Breast epithelium (tissue), 3 donors: ENCODE measurements at regions not wholly inside any gene's neighbourhood (a gene's known extent, or its start where the extent isn't known, plus 50 kb on each side); places are given as distances from the start of the nearest gene placed in this dataset.

Experiments used
- POLR2A ChIP-seq: fragments of 450-650 bp; IDR thresholded peaks from one replicate; pipeline ENCODE4 v1.6.1; 2016; ENCODE audit warnings: antibody characterized with exemption, mild to moderate bottlenecking, moderate library complexity
- TF ChIP-seq, protein P1 (sequence below), 3 donors: fragments of 450-650 bp; IDR thresholded peaks; one replicate each; pipeline ENCODE4 v1.5.1; 2016 to 2017; ENCODE audit warnings: antibody characterized with exemption in 3 of 3, mild to moderate bottlenecking in 3 of 3, moderate library complexity in 3 of 3

DNA sequence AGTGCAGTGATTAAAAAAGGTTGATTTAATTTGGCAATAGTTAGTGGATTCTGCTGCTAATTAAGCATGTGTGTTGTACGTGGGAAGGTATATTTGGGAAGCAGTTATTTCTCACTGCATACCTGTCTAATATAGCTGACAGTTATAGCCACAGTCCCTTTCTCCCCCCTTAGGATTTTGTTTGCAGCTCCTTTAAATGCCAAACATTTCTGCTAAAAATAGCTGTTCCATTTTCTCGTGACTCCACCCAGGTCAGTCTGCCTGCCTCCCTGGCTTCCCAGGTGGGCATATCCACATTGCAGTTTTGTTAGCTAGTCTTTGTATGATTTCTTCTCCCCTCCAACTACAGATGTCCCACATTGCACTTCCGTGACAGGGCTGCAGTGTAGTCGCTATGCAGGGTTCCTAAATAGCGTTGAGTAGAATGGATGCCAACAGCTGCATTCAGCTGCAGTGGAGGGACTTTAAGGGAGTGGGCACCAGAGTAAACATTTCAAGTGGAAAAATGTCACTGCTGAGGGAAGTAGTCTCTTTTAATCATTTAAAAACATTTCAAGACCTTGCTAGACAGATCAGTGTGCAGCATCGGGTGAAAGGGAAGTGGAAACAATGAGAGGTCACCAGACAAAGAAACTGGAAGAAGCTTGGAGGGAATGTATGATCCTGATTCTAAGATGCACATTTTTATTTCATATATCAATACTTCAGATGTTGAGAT lies 326.3 kb downstream of the RAPGEF2 start:
- TF ChIP-seq, protein P1, sequence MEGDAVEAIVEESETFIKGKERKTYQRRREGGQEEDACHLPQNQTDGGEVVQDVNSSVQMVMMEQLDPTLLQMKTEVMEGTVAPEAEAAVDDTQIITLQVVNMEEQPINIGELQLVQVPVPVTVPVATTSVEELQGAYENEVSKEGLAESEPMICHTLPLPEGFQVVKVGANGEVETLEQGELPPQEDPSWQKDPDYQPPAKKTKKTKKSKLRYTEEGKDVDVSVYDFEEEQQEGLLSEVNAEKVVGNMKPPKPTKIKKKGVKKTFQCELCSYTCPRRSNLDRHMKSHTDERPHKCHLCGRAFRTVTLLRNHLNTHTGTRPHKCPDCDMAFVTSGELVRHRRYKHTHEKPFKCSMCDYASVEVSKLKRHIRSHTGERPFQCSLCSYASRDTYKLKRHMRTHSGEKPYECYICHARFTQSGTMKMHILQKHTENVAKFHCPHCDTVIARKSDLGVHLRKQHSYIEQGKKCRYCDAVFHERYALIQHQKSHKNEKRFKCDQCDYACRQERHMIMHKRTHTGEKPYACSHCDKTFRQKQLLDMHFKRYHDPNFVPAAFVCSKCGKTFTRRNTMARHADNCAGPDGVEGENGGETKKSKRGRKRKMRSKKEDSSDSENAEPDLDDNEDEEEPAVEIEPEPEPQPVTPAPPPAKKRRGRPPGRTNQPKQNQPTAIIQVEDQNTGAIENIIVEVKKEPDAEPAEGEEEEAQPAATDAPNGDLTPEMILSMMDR (IDR thresholded peaks at IDR 0.05): no peak
- no peak for TF ChIP-seq POLR2A
